A549 (cell line): ENCODE measurements at regions not wholly inside any gene's neighbourhood (a gene's known extent, or its start where the extent isn't known, plus 50 kb on each side); places are given as distances from the start of the nearest gene placed in this dataset.

Experiments
- ATAC-seq, 2 experiments: fragments of 200-7000 bp in 1 of 2; fragments of >200 bp in 1 of 2; cut with Nextera tagmentation in 1 of 2; cut with Tn5 transposase in 1 of 2; 3 replicates each; pipeline versions ENCODE4 v1.8.0 to v1.9.1; 2018 to 2020; ENCODE audit warnings: mild to moderate bottlenecking in 1 of 2, moderate library complexity in 1 of 2
- CTCF ChIA-PET: fragments of 300-600 bp; sonication (Branson Sonifier 250); formaldehyde crosslinking; extraction: SDS; loops from one replicate; lab custom pipeline; 2021; ENCODE audit warnings: antibody characterized with exemption, inconsistent platforms; lab: Yijun Ruan, JAX
- POLR2A ChIA-PET: fragments of 350-600 bp; formaldehyde crosslinking; extraction: SDS; loops from one replicate; lab custom pipeline; 2021; ENCODE audit warnings: antibody characterized with exemption, inconsistent platforms; lab: Yijun Ruan, JAX
- DNase-seq, 2 experiments: peaks; one replicate each; pipeline versions ENCODE4 v3.0.0 to v3.0.0-alpha.2; 2011 to 2016; ENCODE audit warnings: low read depth in 1 of 2, low spot score in 1 of 2
- FAIRE-seq: peaks from 2 replicates; lab custom pipeline; 2011; peaks lifted over from hg19 to GRCh38; lab: Jason Lieb, UNC
- H3K27ac ChIP-seq, 2 experiments: fragments of >200 bp; sonication (Bioruptor Twin); formaldehyde crosslinking; 3 replicates each; pipeline ENCODE4 v1.5.1; 2016 to 2017
- H3K4me1 ChIP-seq: fragments of >200 bp; sonication (Bioruptor Twin); formaldehyde crosslinking; 3 replicates; pipeline ENCODE4 v1.6.1; 2016
- H3K4me2 ChIP-seq: fragments of >200 bp; sonication (Bioruptor Twin); formaldehyde crosslinking; 3 replicates; pipeline ENCODE4 v1.6.1; 2016
- H3K4me3 ChIP-seq: fragments of >200 bp; sonication (Bioruptor Twin); formaldehyde crosslinking; 3 replicates; pipeline ENCODE4 v1.5.1; 2016
- H3K9me3 ChIP-seq: fragments of >200 bp; sonication (Bioruptor Twin); formaldehyde crosslinking; 3 replicates; pipeline ENCODE4 v1.6.1; 2016
- BCL3 ChIP-seq: fragments of >200 bp; sonication (Bioruptor Twin); formaldehyde crosslinking; IDR thresholded peaks from 3 replicates; pipeline ENCODE4 v1.6.1; 2016
- BHLHE40 ChIP-seq: IDR thresholded peaks from 2 replicates; pipeline ENCODE4 v1.6.1; 2012; ENCODE audit warnings: low read depth, low read length, inconsistent platforms
- CBX8 ChIP-seq: fragments of 200-600 bp; sonication (generic); IDR thresholded peaks from 2 replicates; pipeline ENCODE4 v1.6.1; 2016
- CEBPB ChIP-seq, 2 experiments: fragments of >200 bp in 1 of 2; sonication (Bioruptor Twin) in 1 of 2; formaldehyde crosslinking in 1 of 2; IDR thresholded peaks; 2 replicates each; pipeline ENCODE4 v1.6.1; 2012 to 2016
- CTCF ChIP-seq: fragments of >200 bp; sonication (Bioruptor Twin); formaldehyde crosslinking; IDR thresholded peaks from 3 replicates; pipeline ENCODE4 v1.5.1; 2016
- ESRRA ChIP-seq: fragments of 150-350 bp; IDR thresholded peaks from 2 replicates; pipeline ENCODE4 v1.6.1; 2014; ENCODE audit warnings: mild to moderate bottlenecking, low read length, borderline replicate concordance
- FOSL2 ChIP-seq, 2 experiments: fragments of 450-650 bp in 1 of 2; fragments of >200 bp in 1 of 2; sonication (Bioruptor Twin) in 1 of 2; formaldehyde crosslinking; IDR thresholded peaks; 2 replicates each; pipeline versions ENCODE4 v1.5.0 to v1.6.1; 2016 to 2020; ENCODE audit warnings: mild to moderate bottlenecking in 1 of 2, moderate library complexity in 1 of 2
- FOXS1 ChIP-seq: fragments of 250-450 bp; sonication (Bioruptor Pico); IDR thresholded peaks from 2 replicates; pipeline ENCODE4 v1.5.0; 2020; ENCODE audit warnings: mild to moderate bottlenecking, moderate library complexity
- HOXB5 ChIP-seq: fragments of 250-450 bp; sonication (Bioruptor Pico); IDR thresholded peaks from 2 replicates; pipeline ENCODE4 v1.5.0; 2020; ENCODE audit warnings: mild to moderate bottlenecking, moderate library complexity
- JUNB ChIP-seq: fragments of >200 bp; sonication (Bioruptor Twin); formaldehyde crosslinking; IDR thresholded peaks from 2 replicates; pipeline ENCODE4 v1.6.1; 2016
- KDM5A ChIP-seq: fragments of 200-600 bp; sonication (generic); IDR thresholded peaks from 2 replicates; pipeline ENCODE4 v1.6.1; 2016; ENCODE audit warnings: antibody characterized with exemption, mild to moderate bottlenecking
- MAZ ChIP-seq: fragments of 150-350 bp; IDR thresholded peaks from 2 replicates; pipeline ENCODE4 v1.6.1; 2014; ENCODE audit warnings: antibody characterized with exemption, low read depth, low read length, borderline replicate concordance
- NPAS2 ChIP-seq: fragments of 250-450 bp; sonication (Bioruptor Pico); IDR thresholded peaks from 2 replicates; pipeline ENCODE4 v1.8.0; 2022; ENCODE audit warnings: mild to moderate bottlenecking, moderate library complexity, borderline replicate concordance
- PHF8 ChIP-seq: fragments of 200-600 bp; sonication (generic); IDR thresholded peaks from 2 replicates; pipeline ENCODE4 v1.6.1; 2016; ENCODE audit warnings: low read depth, mild to moderate bottlenecking, antibody characterized with exemption, moderate library complexity, borderline replicate concordance
- RCOR1 ChIP-seq: fragments of 150-350 bp; IDR thresholded peaks from 2 replicates; pipeline ENCODE4 v1.6.1; 2014; ENCODE audit warnings: antibody characterized with exemption, low read length, low read depth
- SMC3 ChIP-seq: fragments of >200 bp; sonication (Bioruptor Twin); formaldehyde crosslinking; IDR thresholded peaks from 3 replicates; pipeline ENCODE4 v1.6.1; 2018; ENCODE audit warnings: inconsistent platforms
- TP53 ChIP-seq: fragments of 250-450 bp; sonication (Bioruptor Pico); IDR thresholded peaks from 2 replicates; pipeline ENCODE4 v1.5.0; 2021; ENCODE audit warnings: mild to moderate bottlenecking, moderate library complexity
- USF2 ChIP-seq: fragments of 450-650 bp; IDR thresholded peaks from 2 replicates; pipeline ENCODE4 v1.6.1; 2014; ENCODE audit warnings: antibody characterized with exemption
- ZC3H11A ChIP-seq: fragments of 450-650 bp; IDR thresholded peaks from 2 replicates; pipeline ENCODE4 v1.6.1; 2014; ENCODE audit warnings: antibody characterized with exemption, mild to moderate bottlenecking
- ZFP36 ChIP-seq: fragments of 450-650 bp; IDR thresholded peaks from 2 replicates; pipeline ENCODE4 v1.6.1; 2014; ENCODE audit warnings: borderline replicate concordance; ENCODE audit not compliant: partially characterized antibody
- ZSCAN20 ChIP-seq: fragments of 250-450 bp; sonication (Bioruptor Pico); IDR thresholded peaks from 2 replicates; pipeline ENCODE4 v1.8.0; 2022; ENCODE audit warnings: mild to moderate bottlenecking, moderate library complexity
- WGBS: methylation state at CpG from one replicate; pipeline ENCODE4 v1.1.6; 2017; ENCODE audit errors: missing lambda C conversion rate; 5-methylcytosine and 5-hydroxymethylcytosine counted together

- Histone ChIP-seq H3K9me3 (no peaks in the 10 kb centered on the region), H3K27ac (no peak overlapping the region), H3K4me1 (no peaks in the 10 kb centered on the region), H3K4me3 (no peak overlapping the region), H3K4me2 (no peak overlapping the region)
- ATAC-seq: no peak
- CTCF ChIA-PET: no interaction called here
- 10% methylated on average over 2 of the region's 2 CpGs for WGBS
- POLR2A ChIA-PET: no interaction called here
- FAIRE-seq: no peak
- DNase-seq: no peak
- TF ChIP-seq JUNB: no peak
- TF ChIP-seq FOXS1 (CRISPR knock-in tag): no peak
- TF ChIP-seq ZSCAN20 (CRISPR knock-in tag): no peak
- TF ChIP-seq USF2: no peak
- no peak for TF ChIP-seq CBX8
- no peak for TF ChIP-seq ESRRA
- TF ChIP-seq KDM5A: no peak
- TF ChIP-seq PHF8: no peak
- TF ChIP-seq NPAS2 (CRISPR knock-in tag): no peak
- no peak for TF ChIP-seq RCOR1
- no peak for TF ChIP-seq ZFP36
- TF ChIP-seq FOSL2 (IDR thresholded peaks at IDR 0.05): no peak
- no peak for TF ChIP-seq FOSL2 (CRISPR knock-in tag; IDR thresholded peaks at IDR 0.05)
- no peak for TF ChIP-seq SMC3
- TF ChIP-seq MAZ: no peak
Observed at GRCh38 chr2:6574121-6574520, 291.6 kb downstream of the CMPK2 start.

- POLR2A ChIA-PET: no interaction called here
- CTCF ChIA-PET: no interaction called here
- no peaks in the 10 kb centered on the region for H3K9me3 ChIP-seq
- no peak overlapping the region for H3K27ac ChIP-seq
- no peak for DNase-seq
- WGBS: 1% methylated on average over 2 of the region's 2 CpGs
- H3K4me1 ChIP-seq: no peaks in the 10 kb centered on the region
- ATAC-seq: no peak
- no peak overlapping the region for H3K4me3 ChIP-seq
- FAIRE-seq: no peak
- TF ChIP-seq HOXB5 (CRISPR knock-in tag): no peak
- no peak for TF ChIP-seq USF2
- no peak for TF ChIP-seq CTCF
- no peak for TF ChIP-seq BCL3
- no peak for TF ChIP-seq BHLHE40
- TF ChIP-seq FOXS1 (CRISPR knock-in tag): no peak
- TF ChIP-seq JUNB: no peak
- no peak for TF ChIP-seq TP53 (CRISPR knock-in tag)
- TF ChIP-seq ZC3H11A: no peak
- TF ChIP-seq CEBPB (IDR thresholded peaks at IDR 0.05): no peak
- H3K4me2 ChIP-seq: no peak overlapping the region
Observed at GRCh38 chr2:6576302-6576701, 289.4 kb downstream of the CMPK2 start.
